ENCODE measurements at regions not wholly inside any gene's neighbourhood (a gene's known extent, or its start where the extent isn't known, plus 50 kb on each side); places are given as distances from the start of the nearest gene placed in this dataset.

- no peak for TF ChIP-seq POLR2A (IDR thresholded peaks at IDR 0.05)
- TF ChIP-seq, protein P1, sequence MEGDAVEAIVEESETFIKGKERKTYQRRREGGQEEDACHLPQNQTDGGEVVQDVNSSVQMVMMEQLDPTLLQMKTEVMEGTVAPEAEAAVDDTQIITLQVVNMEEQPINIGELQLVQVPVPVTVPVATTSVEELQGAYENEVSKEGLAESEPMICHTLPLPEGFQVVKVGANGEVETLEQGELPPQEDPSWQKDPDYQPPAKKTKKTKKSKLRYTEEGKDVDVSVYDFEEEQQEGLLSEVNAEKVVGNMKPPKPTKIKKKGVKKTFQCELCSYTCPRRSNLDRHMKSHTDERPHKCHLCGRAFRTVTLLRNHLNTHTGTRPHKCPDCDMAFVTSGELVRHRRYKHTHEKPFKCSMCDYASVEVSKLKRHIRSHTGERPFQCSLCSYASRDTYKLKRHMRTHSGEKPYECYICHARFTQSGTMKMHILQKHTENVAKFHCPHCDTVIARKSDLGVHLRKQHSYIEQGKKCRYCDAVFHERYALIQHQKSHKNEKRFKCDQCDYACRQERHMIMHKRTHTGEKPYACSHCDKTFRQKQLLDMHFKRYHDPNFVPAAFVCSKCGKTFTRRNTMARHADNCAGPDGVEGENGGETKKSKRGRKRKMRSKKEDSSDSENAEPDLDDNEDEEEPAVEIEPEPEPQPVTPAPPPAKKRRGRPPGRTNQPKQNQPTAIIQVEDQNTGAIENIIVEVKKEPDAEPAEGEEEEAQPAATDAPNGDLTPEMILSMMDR (IDR thresholded peaks at IDR 0.05), result no peak
- TF ChIP-seq EP300 (IDR thresholded peaks at IDR 0.05), result no peak
- TF ChIP-seq POLR2AphosphoS5 (IDR thresholded peaks at IDR 0.05), result no peak
Observed at GRCh38 chr3:141421186-141421585, 52.9 kb downstream of the ZBTB38 start.
